NCI-H2227 treated with DMSO at 0.1 percent for 48 hours (cell line): ENCODE measurements at regions not wholly inside any gene's neighbourhood (a gene's known extent, or its start where the extent isn't known, plus 50 kb on each side); places are given as distances from the start of the nearest gene placed in this dataset.

Experiments
- DNase-seq: peaks from one replicate; lab custom pipeline; 2025; lab: John Stamatoyannopoulos, UW

DNA sequence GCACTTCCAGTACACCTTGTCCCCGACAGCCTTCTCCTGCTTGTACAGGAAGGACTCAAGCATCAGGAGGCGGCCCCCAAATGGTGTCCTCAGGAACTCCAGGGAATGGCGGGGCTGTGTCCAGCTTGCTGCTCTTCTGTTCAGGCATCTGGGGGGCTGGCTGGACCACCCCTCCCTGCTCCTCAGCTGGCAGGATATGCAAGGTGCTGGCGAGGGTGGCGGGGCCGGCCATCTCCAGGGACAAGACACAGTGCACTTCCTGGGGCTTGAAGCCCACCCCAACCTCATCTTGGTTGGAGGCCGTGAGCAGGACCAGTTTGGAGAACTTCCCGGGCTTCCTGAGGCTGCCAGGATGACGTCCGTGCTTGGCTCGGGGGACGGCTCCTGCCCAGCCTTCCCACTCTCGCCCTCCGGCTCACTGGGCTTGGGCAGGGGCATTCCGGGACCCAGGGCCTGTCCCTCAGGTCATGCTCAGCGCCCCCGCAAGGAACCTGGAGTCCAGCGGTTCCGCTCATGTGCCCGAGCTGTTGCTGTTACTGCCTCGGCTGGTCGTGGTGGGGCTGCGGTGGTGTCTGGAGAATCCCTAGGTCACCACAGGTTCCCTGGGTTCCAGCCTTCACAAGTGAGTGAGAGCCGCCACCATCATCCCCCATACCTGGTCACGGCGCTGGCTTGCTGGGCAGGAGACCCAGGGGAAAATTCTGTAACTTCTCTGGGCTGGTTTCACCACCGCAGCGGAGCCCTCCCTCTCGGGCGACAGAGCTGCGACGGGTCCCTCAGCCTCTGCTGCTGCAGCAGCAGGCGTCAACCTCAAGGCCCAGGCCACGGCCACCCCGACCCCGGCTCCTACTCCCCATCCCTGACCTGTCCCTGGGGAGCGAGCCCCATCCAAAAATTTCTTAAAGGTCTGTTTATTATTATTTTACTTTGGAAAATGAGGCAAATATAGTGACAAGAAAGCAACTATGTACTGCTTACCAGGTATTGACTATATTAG is 82.8 kb upstream of the FXR1 start:
- no peak for DNase-seq

DNA sequence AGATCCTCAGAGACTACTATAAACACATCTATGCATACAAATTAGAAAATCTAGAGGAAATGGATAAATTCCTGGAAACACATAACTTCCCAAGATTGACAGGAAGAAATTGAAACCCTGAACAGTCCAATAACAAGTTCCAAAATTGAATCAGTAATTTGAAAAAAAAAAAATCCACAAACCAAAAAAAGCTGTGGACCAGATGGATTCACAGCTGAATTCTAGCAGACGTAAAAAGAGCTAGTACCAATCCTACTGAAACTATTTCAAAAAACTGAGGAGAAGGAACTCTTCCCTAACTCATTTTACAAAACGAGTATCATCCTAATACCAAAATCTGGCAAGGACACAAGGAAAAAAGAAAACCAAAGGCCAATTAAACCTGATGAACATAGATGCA is 77.0 kb upstream of the FXR1 start:
- DNase-seq, result no peak

- DNase-seq, result no peak
Observed at GRCh38 chr3:180836766-180837165, 75.7 kb upstream of the FXR1 start.

- no peak for DNase-seq
Observed at GRCh38 chr3:180854887-180855286, 57.6 kb upstream of the FXR1 start.

DNA sequence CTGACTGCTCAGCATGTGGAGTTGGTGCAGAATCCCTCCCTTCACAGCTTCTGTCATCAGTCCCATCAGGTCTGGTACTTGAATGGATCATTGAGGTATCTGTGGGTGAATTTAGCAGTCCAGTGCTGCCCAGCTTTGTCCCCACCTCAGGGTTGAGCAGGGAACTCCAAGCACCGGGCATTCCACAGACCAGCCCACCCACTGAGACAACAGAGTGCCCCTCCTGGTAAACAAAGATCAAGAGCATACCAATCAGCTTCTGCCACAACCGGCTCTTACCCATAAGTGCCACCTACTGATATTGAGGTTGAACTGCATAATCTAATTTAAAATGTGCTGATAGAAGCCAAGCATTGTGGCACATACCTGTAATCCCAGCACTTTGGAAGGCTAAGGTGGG is 57.1 kb upstream of the FXR1 start:
- DNase-seq, result no peak

DNA sequence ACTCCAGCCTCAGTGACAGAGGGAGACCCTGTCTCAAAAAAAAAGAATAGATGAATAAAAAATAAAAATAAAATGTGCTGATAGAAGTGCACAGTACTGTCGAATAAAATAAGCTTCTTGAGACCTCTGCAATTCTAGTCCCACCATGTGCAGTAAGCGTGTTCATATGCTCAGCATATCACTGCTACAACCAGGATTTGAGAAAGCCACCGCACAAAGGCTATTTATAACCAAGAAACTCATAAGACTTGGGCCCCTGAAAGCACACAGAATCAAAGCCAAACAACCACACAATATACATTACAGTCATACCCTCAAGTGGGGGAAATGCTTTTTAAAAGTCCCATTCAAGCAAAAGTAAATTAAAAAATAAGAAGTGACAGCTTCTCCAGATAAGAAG is 56.5 kb upstream of the FXR1 start:
- DNase-seq, result no peak

DNA sequence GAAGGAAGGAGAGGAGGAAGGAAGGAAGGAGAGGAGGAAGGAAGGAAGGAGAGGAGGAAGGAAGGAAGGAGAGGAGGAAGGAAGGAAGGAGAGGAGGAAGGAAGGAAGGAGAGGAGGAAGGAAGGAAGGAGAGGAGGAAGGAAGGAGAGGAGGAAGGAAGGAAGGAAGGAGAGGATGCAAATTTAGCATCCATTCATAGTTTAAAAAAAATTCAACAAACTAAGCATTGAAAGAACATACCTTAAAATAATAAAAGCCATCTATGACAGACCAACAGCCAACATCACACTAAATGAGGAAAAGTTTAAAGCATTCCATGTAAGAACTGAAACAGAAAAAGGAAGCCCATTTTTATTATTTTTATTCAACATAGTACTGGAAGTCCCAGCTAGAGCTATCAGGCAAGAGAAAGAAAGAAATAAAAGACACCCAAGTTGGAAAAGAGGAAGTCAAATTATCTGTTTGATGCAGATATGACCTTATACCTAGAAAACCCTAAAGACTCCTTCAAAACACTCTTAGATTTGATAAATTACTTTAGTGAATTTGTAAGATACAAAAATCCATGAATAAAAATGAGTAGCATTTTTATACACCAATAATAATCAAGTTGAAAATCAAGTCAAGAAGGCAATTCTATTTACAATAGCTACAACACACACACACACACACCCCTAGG is 52.2 kb upstream of the FXR1 start:
- no peak for DNase-seq
